Islet precursor cell (in vitro differentiated cells): ENCODE measurements at regions not wholly inside any gene's neighbourhood (a gene's known extent, or its start where the extent isn't known, plus 50 kb on each side); places are given as distances from the start of the nearest gene placed in this dataset.
"Not testable (repeated sequence)": the region's sequence is repeated elsewhere in the genome, so short reads cannot be mapped to it uniquely, and the experiment has no call there.

Source experiments
- DNase-seq: peaks from one replicate; pipeline ENCODE4 v3.0.0-alpha.2; 2018

GRCh38 chr1:206256935-206257334 lies 53.6 kb downstream of the SRGAP2 start:
- not testable (repeated sequence) for DNase-seq

DNA sequence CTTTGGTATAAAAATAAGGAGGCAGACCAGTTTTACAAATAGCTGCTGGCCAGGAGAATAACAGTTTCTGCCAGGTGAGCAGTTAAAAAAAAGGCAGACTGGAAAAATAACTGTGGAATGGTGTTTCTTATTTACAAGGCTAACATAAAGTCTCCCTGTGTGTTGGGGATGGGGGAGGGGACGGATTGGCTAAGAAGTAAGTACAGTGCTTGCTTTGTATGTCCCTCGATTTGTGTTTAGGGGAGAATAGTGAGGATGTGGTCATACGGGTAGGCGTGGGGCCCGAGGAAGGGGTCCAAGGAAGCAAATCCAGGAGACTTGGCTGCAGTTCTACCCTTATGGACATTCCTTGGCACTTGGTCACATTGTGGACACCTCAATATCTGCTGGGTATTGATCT lies 58.1 kb downstream of the SRGAP2 start:
- not testable (repeated sequence) for DNase-seq

GRCh38 chr1:206262424-206262823 lies 59.1 kb downstream of the SRGAP2 start:
- DNase-seq: not testable (repeated sequence)

GRCh38 chr1:206264916-206265315 lies 61.6 kb downstream of the SRGAP2 start:
- not testable (repeated sequence) for DNase-seq

GRCh38 chr1:206271153-206271552 lies 67.8 kb downstream of the SRGAP2 start:
- DNase-seq: not testable (repeated sequence)

- not testable (repeated sequence) for DNase-seq
These were observed 69.8 kb downstream of the SRGAP2 start for GRCh38 chr1:206273104-206273503.

GRCh38 chr1:206276143-206276542 lies 72.8 kb downstream of the SRGAP2 start:
- not testable (repeated sequence) for DNase-seq

- DNase-seq: peak; percentile 72
These were observed 75.3 kb downstream of the SRGAP2 start for GRCh38 chr1:206278683-206279082.

- DNase-seq: not testable (repeated sequence)
These were observed 77.3 kb downstream of the SRGAP2 start for GRCh38 chr1:206280683-206281082.

GRCh38 chr1:206281912-206282654 lies 78.7 kb downstream of the SRGAP2 start:
- DNase-seq: not testable (repeated sequence)

GRCh38 chr1:206285024-206285960 lies 82.0 kb downstream of the SRGAP2 start:
- not testable (repeated sequence) for DNase-seq

DNA sequence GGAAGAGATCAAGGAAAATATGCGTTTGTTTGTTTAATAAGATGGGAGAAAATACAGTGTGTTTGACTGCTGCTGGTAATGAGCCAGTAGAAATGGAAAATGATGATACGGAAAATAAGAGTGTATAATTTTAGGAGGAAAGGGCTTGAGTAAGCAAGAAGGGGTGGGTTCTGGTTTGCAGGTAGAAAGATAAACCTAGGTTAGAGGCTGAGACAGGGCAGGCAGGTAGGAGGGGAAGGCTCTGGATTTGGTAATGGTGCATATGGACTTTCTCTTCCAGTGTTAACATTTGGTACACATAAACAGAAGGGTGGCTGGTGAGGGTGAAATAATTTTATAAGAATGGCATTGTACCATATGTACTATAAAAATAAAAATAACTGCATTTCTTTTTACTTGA lies 84.4 kb downstream of the SRGAP2 start:
- not testable (repeated sequence) for DNase-seq

DNA sequence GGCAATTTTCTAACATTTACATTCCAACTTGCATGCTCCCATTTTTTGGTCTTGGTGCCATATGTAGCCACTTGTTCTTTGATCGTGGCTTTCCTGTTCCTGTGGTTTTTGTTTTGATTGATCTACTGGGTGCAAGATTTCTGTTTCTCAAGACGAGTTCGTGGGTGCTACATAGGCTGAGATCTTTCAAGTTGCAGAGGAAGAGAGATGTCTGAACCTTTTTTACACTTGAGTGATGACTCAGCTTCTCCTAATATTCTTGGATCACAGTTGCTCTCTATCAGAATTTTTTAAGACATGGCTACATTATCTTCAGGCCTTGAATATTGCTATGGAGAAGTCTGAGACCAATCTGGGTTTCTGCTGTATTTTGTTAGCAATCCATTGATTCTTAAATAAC lies 85.1 kb downstream of the SRGAP2 start:
- not testable (repeated sequence) for DNase-seq

- not testable (repeated sequence) for DNase-seq
These were observed 94.0 kb downstream of the SRGAP2 start for GRCh38 chr1:206297145-206298031.

DNA sequence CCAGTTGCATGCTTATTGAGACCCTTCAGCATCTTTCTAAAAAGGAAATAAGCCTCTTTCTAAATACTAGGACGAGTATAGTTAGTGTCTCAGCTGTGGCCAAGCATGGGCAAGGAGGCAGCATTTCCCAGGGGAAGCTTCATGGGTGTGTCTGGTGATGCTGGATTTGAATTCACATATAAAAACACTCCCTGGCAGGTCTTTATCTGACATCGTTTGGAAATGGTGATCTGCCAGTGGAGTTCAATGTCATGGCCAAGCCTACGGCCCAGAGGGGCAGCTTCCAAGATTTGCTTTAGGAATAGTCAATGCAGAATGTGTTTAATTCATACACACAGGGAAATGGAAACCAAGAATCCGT lies 94.7 kb downstream of the SRGAP2 start:
- DNase-seq: not testable (repeated sequence)

DNA sequence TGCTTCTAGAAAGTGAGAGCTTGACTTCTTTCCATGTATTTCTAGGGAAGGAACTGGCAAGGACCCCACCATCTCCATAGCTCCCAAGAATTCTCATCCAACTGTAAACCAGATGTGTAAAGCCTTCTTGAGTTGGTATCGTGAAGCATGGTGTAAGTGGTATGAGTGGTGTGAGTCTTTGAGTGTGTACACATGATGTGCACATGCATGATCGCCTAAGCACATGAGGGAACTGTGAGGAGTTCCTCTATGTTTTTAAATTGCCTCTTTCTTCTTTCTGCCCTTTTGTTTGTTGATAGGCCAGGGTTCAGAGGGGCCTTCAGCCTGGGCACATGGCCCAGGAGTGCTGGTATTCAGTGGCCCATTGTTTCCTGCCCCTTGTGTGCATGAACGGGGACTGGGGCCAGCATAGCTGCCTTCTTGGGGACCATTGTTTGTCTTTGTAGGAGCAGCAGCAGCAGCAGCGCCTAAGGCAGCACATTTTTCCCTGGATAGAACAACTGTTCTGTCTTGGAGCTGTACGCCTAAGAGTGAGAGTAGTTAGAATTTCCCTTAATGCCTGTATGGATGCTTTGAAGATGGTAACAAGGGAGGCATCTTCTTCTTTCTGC lies 95.9 kb downstream of the SRGAP2 start:
- not testable (repeated sequence) for DNase-seq

- not testable (repeated sequence) for DNase-seq
These were observed 96.6 kb downstream of the SRGAP2 start for GRCh38 chr1:206299942-206300341.

DNA sequence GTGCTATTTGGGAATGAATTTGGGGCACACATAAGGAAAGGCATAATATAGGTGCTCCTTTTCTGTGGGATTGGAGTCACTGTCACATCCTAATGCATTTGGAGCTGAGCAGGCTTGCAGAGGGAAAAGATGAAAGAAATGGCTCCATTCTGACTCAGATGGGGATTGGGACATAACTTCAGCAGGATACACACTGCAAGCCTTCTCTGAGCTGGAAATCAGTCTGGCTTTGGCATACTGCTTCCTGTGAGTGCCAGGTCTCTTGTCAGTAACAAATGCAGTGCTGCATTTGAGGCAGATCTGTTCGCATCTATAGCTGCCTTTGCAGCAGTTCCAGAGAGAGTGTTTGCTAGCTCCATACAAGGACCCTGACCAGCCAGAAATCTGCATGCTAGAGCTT lies 98.7 kb downstream of the SRGAP2 start:
- DNase-seq: peak; percentile 49

GRCh38 chr1:206307442-206307841 lies 104.1 kb downstream of the SRGAP2 start:
- DNase-seq: not testable (repeated sequence)

DNA sequence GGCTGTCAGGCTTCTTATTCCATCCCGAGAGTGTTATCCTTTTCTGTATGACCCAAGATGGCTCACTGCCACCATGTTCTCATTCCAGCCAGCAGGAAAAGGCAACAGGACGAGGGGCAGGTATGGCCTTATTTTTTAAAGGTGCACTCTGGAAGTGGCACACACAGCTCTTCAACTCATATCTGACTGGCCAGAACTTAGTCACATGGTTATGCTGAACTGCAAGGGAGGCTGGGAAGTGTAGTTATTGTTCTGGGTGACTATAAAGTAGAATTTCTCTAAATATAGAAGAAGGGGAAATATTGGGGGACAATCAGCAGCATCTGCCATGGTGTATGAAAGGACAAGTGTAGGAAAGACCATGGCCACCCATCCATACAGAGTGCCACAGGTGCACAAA lies 107.6 kb downstream of the SRGAP2 start:
- DNase-seq: not testable (repeated sequence)

DNA sequence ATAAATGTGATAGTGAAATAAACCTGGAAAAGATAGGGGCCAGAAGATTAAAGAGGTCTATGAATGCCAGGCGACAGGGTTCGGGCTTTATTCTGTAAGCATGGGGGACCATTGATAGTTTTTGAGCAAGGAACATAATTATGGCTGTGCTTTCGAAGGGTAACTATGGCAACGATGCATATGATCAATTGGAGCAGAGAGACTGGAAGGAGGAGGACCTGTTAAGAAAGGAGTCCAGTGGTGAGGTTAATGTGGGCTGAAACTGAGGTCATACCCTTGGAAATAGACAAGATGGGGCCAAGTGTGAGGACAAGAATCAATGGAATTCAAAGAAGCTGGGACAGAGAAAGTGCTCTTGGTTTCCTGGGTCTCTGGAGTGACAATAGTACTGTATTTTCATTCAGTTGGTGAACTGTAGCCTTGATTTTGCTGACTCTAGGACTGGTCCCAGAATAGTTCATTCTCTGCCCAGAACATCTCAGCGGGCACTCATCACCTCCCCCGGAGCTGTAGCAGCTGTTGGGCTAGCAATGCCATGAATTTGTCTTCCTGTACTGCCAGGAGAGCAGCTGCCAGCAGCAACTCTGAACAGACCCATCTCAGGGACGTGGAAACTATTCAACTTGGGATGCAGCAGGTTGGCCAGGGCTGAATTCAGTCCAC lies 108.4 kb downstream of the SRGAP2 start:
- not testable (repeated sequence) for DNase-seq

DNA sequence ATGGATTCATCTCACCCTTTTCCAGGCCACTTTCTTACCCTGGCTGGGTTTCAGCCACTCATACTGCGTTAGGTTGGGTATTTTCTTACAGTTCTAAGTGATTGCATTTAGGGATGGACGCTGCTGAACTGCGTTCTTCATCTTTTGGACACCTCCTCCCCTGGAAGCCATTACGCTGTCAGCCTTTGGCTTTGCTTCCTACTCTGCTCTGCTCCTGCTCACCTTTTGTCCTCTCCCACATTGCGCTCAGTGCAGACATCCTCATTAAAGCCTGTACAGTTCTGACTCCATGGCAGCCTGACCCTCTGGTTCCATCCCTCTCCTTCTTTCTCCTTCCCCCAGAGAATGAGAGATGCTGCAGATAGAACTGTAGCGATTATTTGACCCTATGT lies 108.9 kb downstream of the SRGAP2 start:
- DNase-seq: not testable (repeated sequence)
